Activated T-cell treated with anti-CD3 and anti-CD28 coated beads, Interleukin-2, amount 50 U/mL, for 4 hours (primary cell): ENCODE measurements at regions not wholly inside any gene's neighbourhood (a gene's known extent, or its start where the extent isn't known, plus 50 kb on each side); places are given as distances from the start of the nearest gene placed in this dataset.

Source experiments
- ATAC-seq, 2 donors: fragments of 200-7000 bp; cut with Tn5 transposase; one replicate each; pipeline ENCODE4 v1.10.0; 2021
- DNase-seq: peaks from one replicate; pipeline ENCODE4 v3.0.0-alpha.2; 2020
- H3K27me3 Mint-ChIP-seq: one replicate; pipeline ENCODE4 v1.8.0; 2021; ENCODE audit warnings: low read depth, mixed read lengths
- H3K36me3 Mint-ChIP-seq: one replicate; pipeline ENCODE4 v1.8.0; 2022; ENCODE audit warnings: mixed read lengths; ENCODE audit not compliant: insufficient read depth
- H3K4me1 Mint-ChIP-seq: one replicate; pipeline ENCODE4 v1.8.0; 2021; ENCODE audit warnings: low read depth, mixed read lengths
- H3K4me3 Mint-ChIP-seq: one replicate; pipeline ENCODE4 v1.8.0; 2021; ENCODE audit warnings: mild to moderate bottlenecking, moderate library complexity, mixed read lengths
- H3K9me3 Mint-ChIP-seq: one replicate; pipeline ENCODE4 v1.8.0; 2021; ENCODE audit warnings: mixed read lengths

- H3K36me3 Mint-ChIP-seq, result no peaks in the 10 kb centered on the region
- ATAC-seq (no peak), DNase-seq (no peak)
- no peaks in the 10 kb centered on the region for H3K9me3 Mint-ChIP-seq
- H3K27me3 Mint-ChIP-seq, result peaks cover 6% of the 10 kb centered on the region
- peaks cover 17% of the 10 kb centered on the region for H3K4me1 Mint-ChIP-seq
- H3K4me3 Mint-ChIP-seq, result no peak overlapping the region
These were observed 186.5 kb downstream of the KLF13 start for GRCh38 chr15:31513178-31513577.

DNA sequence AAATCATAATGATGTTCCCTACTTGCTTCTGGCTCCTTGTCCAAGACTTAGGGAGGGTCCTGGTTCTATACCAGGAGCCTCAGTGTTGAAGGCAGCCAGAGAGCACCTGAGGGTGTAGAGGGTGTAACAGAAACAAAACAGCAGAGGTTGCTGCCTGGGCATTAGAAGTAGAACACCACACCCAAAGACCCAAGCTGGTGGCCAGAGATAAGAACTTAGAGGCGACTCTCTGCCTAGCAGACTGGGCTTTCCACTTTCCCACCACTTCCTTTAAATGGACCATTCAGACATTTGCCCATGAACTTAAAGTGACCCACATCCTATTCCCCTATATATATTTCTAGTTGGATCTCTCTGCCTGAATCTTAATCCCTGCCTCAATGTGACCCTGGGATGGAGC lies 189.8 kb downstream of the KLF13 start:
- Mint-ChIP-seq H3K9me3 (no peaks in the 10 kb centered on the region), H3K36me3 (no peaks in the 10 kb centered on the region), H3K4me1 (peaks cover 17% of the 10 kb centered on the region), H3K4me3 (no peak overlapping the region), H3K27me3 (peaks cover 6% of the 10 kb centered on the region)
- ATAC-seq (no peak), DNase-seq (no peak)

- Mint-ChIP-seq H3K9me3 (no peaks in the 10 kb centered on the region), H3K27me3 (peaks cover 6% of the 10 kb centered on the region), H3K4me3 (no peak overlapping the region), H3K4me1 (peaks cover 15% of the 10 kb centered on the region), H3K36me3 (no peaks in the 10 kb centered on the region)
- no peak for ATAC-seq
- no peak for DNase-seq
These were observed 190.2 kb downstream of the KLF13 start for GRCh38 chr15:31516874-31517273.

- H3K27me3 Mint-ChIP-seq, result peaks cover 6% of the 10 kb centered on the region
- ATAC-seq (no peak), DNase-seq (no peak)
- H3K4me3 Mint-ChIP-seq, result no peak overlapping the region
- peaks cover 7% of the 10 kb centered on the region for H3K4me1 Mint-ChIP-seq
- H3K36me3 Mint-ChIP-seq, result no peaks in the 10 kb centered on the region
- H3K9me3 Mint-ChIP-seq, result no peaks in the 10 kb centered on the region
These were observed 191.1 kb downstream of the KLF13 start for GRCh38 chr15:31517711-31518110.

GRCh38 chr15:31522028-31522427 lies 195.4 kb downstream of the KLF13 start:
- H3K36me3 Mint-ChIP-seq, result no peaks in the 10 kb centered on the region
- no peak for ATAC-seq

DNA sequence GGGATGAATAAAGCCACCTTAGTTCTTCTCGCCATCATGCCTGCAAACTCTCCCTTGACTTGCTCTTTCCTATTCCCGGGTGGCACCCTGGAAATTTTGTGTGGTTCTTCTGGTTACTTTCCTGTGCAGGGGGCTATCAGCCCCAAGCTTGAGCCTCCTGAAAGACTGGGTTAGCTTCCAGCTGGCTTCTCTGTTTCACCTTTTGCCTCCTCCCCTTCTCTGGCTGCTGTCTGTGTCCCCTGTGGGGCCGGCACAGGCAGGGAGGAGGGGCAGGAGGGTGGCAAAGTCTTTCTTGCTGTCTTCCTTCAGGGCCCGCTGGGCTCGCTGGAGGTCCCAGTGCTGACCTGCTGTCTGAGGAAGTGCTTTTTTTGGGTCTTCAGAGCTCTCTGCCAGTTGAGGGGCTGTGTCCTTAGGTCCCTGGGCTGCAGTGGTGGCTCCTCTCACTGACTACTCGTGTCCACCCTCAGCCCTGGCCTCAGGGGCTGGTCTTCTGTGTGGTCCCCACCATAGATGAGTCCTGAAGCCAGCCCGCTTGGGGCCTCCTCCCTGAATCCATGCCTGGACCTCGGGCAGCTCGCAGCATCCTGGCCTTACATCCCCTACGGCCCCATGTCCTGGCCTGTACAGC lies 196.5 kb downstream of the KLF13 start:
- no peaks in the 10 kb centered on the region for H3K36me3 Mint-ChIP-seq
- ATAC-seq (no peak), DNase-seq (no peak)
- no peaks in the 10 kb centered on the region for H3K9me3 Mint-ChIP-seq
- no peaks in the 10 kb centered on the region for H3K4me1 Mint-ChIP-seq
- no peak overlapping the region for H3K4me3 Mint-ChIP-seq
- peaks cover 3% of the 10 kb centered on the region for H3K27me3 Mint-ChIP-seq

More at GRCh38 chr15:31522028-31522427, 195.4 kb downstream of the KLF13 start:
- Mint-ChIP-seq H3K4me1 (no peaks in the 10 kb centered on the region), H3K27me3 (peaks cover 1% of the 10 kb centered on the region), H3K9me3 (no peaks in the 10 kb centered on the region), H3K4me3 (no peak overlapping the region)
- DNase-seq, result no peak

DNA sequence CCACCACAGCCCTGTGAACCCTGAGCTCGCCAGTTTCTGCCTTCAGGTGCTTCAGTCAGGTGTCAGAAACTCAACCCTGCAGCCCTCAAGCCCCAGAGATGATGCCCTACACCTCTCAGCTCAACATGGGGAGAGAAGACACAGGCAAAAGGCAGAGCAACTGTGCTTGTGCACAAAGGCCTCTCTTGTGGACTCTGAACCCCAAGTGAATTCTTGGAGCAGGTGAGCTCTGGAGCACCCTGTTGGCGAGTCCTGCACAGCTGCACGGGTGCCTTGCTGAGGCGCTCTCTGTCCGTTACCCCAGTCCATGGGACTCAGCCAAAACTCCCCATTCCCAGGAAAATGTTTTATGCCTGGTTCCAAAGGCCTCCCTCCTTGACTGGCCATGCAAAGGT lies 197.0 kb downstream of the KLF13 start:
- H3K4me3 Mint-ChIP-seq, result no peak overlapping the region
- no peak for DNase-seq
- no peaks in the 10 kb centered on the region for H3K4me1 Mint-ChIP-seq
- H3K27me3 Mint-ChIP-seq, result peaks cover 3% of the 10 kb centered on the region
- ATAC-seq, result no peak
- no peaks in the 10 kb centered on the region for H3K9me3 Mint-ChIP-seq
- no peaks in the 10 kb centered on the region for H3K36me3 Mint-ChIP-seq

GRCh38 chr15:31525185-31525695 lies 198.6 kb downstream of the KLF13 start:
- Mint-ChIP-seq H3K4me1 (no peaks in the 10 kb centered on the region), H3K9me3 (no peaks in the 10 kb centered on the region), H3K4me3 (no peak overlapping the region), H3K27me3 (peaks cover 6% of the 10 kb centered on the region), H3K36me3 (no peaks in the 10 kb centered on the region)
- no peak for DNase-seq
- no peak for ATAC-seq

DNA sequence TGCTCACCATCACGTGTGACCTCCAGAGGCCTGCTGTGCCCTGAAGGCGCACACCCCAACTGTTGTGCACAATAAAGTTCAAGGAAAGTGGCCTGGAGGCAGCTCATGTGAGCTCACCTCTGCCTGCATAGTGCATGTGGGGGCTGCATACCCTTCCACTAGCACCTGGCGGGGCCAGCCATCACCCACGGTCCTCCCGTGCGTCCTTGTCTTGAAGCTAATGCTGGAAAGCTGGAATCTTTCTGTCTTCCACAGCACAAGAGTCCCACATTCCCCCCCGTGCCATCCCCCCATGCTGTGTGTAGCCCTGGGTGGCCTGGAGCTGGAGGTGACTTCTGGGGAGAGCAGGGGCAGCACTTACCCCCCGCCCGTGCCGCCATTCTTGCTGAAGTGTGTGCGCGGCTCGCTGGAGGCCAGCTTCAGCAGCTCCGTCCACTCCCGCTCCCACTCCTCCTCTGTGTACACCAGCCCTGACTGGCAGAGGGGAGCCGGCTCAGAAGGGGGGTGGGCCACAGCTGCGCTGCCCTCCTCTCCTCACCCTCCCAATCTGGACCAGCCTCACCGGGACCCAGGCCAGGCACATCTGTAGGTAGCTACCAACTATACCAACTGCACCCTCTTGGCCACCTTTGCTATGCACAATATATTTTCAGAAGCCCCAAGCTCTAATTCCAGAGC lies 199.5 kb downstream of the KLF13 start:
- H3K27me3 Mint-ChIP-seq, result peaks cover 12% of the 10 kb centered on the region
- no peak for ATAC-seq
- H3K36me3 Mint-ChIP-seq, result no peaks in the 10 kb centered on the region
- no peaks in the 10 kb centered on the region for H3K4me1 Mint-ChIP-seq
- no peaks in the 10 kb centered on the region for H3K9me3 Mint-ChIP-seq
- DNase-seq, result no peak
- H3K4me3 Mint-ChIP-seq, result no peak overlapping the region

GRCh38 chr15:31526916-31527690 lies 200.5 kb downstream of the KLF13 start:
- peaks cover 2% of the 10 kb centered on the region for H3K9me3 Mint-ChIP-seq
- peaks cover 17% of the 10 kb centered on the region for H3K27me3 Mint-ChIP-seq
- H3K4me1 Mint-ChIP-seq, result no peaks in the 10 kb centered on the region
- no peak overlapping the region for H3K4me3 Mint-ChIP-seq
- no peaks in the 10 kb centered on the region for H3K36me3 Mint-ChIP-seq
- ATAC-seq, result no peak
- no peak for DNase-seq

- peaks cover 19% of the 10 kb centered on the region for H3K27me3 Mint-ChIP-seq
- H3K36me3 Mint-ChIP-seq, result no peaks in the 10 kb centered on the region
- no peak for DNase-seq
- no peak overlapping the region for H3K4me3 Mint-ChIP-seq
- ATAC-seq, result no peak
- H3K4me1 Mint-ChIP-seq, result no peaks in the 10 kb centered on the region
- peaks cover 4% of the 10 kb centered on the region for H3K9me3 Mint-ChIP-seq
These were observed 202.2 kb downstream of the KLF13 start for GRCh38 chr15:31528846-31529245.

GRCh38 chr15:31537770-31538592 lies 211.3 kb downstream of the KLF13 start:
- H3K9me3 Mint-ChIP-seq, result peaks cover 4% of the 10 kb centered on the region
- ATAC-seq (no peak), DNase-seq (no peak)
- H3K36me3 Mint-ChIP-seq, result no peaks in the 10 kb centered on the region
- H3K4me1 Mint-ChIP-seq, result no peaks in the 10 kb centered on the region
- H3K27me3 Mint-ChIP-seq, result peaks cover 37% of the 10 kb centered on the region
- no peak overlapping the region for H3K4me3 Mint-ChIP-seq

GRCh38 chr15:31540633-31541032 lies 214.0 kb downstream of the KLF13 start:
- H3K4me3 Mint-ChIP-seq, result no peak overlapping the region
- H3K9me3 Mint-ChIP-seq, result no peaks in the 10 kb centered on the region
- peaks cover 2% of the 10 kb centered on the region for H3K4me1 Mint-ChIP-seq
- H3K27me3 Mint-ChIP-seq, result peaks cover 43% of the 10 kb centered on the region
- no peak for DNase-seq
- ATAC-seq, result no peak
- H3K36me3 Mint-ChIP-seq, result no peaks in the 10 kb centered on the region

DNA sequence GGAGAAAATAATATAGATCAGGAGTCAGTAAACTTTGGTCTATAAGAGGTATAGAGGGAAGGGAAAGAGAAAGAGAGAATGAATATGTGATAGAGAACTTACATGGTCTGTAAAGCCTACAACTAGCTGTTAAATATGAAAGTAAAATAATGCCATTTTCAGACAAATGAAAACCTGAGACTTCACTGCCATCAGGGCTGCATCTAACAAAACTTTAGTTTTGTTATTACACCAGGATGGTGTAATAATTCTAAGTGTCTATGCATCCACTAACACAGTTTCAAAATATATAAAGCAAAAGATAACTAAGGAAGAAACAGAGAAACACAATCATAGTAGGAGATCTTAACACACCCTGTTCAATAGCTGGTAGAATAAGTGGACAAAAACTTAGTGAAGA lies 217.7 kb downstream of the KLF13 start:
- no peak for ATAC-seq
- peaks cover 2% of the 10 kb centered on the region for H3K4me1 Mint-ChIP-seq
- no peaks in the 10 kb centered on the region for H3K36me3 Mint-ChIP-seq
- H3K4me3 Mint-ChIP-seq, result no peak overlapping the region
- no peaks in the 10 kb centered on the region for H3K9me3 Mint-ChIP-seq
- DNase-seq, result no peak
- peaks cover 36% of the 10 kb centered on the region for H3K27me3 Mint-ChIP-seq
